ENCODE measurements at regions not wholly inside any gene's neighbourhood (a gene's known extent, or its start where the extent isn't known, plus 50 kb on each side); places are given as distances from the start of the nearest gene placed in this dataset.
"Not testable (repeated sequence)": the region's sequence is repeated elsewhere in the genome, so short reads cannot be mapped to it uniquely, and the experiment has no call there.

DNA sequence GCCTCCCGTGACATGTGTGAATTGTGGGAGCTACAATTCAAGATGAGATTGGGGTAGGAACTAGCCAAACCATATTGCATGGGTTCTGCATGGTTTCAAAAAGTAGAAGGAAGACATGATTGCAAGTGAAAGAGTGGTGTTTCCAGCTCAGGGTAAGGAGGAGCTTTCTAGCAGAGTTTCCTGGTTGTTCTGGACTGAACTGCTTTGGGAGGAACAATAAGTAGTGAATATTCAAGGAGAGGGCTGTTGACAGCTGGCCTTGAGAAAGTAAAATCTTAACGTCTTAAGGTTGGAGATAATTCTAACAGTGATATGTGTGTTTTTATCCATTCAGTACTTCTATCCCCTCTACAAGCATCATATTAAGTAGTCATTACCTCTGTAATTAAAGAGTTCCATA lies 62.2 kb upstream of the PRKG1 start:
- DNase-seq (ENCODE audit: extremely low spot score), result no peak
- ChIA-PET POLR2A (no interaction called here), CTCF (interaction anchor here (1.2 kb wide), 1 partner anchor 948 kb away, joined by 3 read pairs; no protein-coding TSS in a partner anchor)
- TF ChIP-seq, protein P1, sequence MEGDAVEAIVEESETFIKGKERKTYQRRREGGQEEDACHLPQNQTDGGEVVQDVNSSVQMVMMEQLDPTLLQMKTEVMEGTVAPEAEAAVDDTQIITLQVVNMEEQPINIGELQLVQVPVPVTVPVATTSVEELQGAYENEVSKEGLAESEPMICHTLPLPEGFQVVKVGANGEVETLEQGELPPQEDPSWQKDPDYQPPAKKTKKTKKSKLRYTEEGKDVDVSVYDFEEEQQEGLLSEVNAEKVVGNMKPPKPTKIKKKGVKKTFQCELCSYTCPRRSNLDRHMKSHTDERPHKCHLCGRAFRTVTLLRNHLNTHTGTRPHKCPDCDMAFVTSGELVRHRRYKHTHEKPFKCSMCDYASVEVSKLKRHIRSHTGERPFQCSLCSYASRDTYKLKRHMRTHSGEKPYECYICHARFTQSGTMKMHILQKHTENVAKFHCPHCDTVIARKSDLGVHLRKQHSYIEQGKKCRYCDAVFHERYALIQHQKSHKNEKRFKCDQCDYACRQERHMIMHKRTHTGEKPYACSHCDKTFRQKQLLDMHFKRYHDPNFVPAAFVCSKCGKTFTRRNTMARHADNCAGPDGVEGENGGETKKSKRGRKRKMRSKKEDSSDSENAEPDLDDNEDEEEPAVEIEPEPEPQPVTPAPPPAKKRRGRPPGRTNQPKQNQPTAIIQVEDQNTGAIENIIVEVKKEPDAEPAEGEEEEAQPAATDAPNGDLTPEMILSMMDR (IDR thresholded peaks at IDR 0.05; ENCODE audit: control extremely low read depth, extremely low read depth, low read depth, missing control alignments), result no peak

- DNase-seq (ENCODE audit: extremely low spot score), result no peak
- CTCF ChIA-PET, result no interaction called here
Observed at GRCh38 chr10:51014680-51015389, 59.5 kb upstream of the PRKG1 start.

GRCh38 chr10:51015390-51015754 lies 58.9 kb upstream of the PRKG1 start:
- CTCF ChIA-PET; DNase-seq (ENCODE audit: extremely low spot score); POLR2A ChIA-PET: not testable (repeated sequence)

More at GRCh38 chr10:51014680-51015389, 59.5 kb upstream of the PRKG1 start:
- POLR2A ChIA-PET, result no interaction called here
- TF ChIP-seq, protein P1 (IDR thresholded peaks at IDR 0.05; ENCODE audit: control extremely low read depth, extremely low read depth, low read depth, missing control alignments), result no peak

DNA sequence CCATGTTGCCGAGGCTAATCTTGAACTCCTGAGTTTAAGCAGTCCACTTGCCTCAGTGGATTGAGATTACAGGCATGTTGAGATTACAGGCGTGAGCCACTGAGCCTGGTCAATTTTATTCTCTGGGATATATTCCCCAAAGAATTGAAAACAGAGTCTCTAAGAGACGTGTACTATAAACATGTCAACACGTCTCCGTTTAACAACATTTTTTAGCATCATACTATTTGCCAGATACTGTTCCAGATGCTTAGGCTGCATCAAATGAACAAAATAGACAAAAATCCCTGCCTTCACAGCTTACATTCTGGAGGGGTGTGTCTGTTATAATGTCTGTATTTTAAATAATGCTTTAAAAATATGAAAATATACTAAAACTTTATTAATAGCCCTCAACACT lies 54.1 kb upstream of the PRKG1 start:
- TF ChIP-seq, protein P1 (IDR thresholded peaks at IDR 0.05; ENCODE audit: control extremely low read depth, extremely low read depth, low read depth, missing control alignments), result no peak
- no peak for DNase-seq (ENCODE audit: extremely low spot score)
- CTCF ChIA-PET, result interaction anchor here (1.0 kb wide), 1 partner anchor 9 kb away, joined by 4 read pairs; no protein-coding TSS in a partner anchor
- POLR2A ChIA-PET, result no interaction called here

DNA sequence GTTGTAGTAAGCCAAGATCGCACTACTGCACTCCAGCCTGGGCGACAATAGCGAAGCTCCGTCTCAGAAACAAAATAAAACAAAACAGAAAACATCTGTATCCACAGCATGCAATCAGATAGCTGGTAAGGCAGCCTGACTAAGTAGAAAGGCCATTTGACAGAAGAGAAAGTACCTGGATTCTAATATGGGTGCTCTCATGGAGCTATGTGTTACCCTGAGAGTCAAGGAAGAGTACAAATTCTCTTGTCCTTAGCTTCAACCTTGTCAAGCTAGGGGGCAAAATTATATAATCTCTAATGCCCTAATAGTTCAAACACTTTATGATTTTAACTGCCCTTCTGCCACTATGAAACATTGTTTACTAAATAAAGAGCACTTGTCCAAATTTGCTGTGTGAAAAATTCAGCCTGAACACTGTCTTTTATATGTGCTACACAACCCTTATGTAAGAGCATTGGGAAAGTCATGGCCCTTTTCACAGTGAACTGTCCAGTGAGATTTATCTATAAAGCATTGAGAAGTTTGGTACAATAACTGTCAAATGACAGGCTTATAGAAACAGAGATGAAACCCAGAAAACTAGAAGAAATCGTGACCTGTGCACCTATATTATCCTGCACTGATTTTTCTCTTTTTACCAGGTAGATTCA lies 51.2 kb upstream of the PRKG1 start:
- ChIA-PET CTCF (interaction anchor here (0.9 to 1.7 kb wide), 3 partner anchors 9 to 1194 kb away, joined by 3 to 6 read pairs (median 4); no protein-coding TSS in a partner anchor), POLR2A (no interaction called here)
- DNase-seq (ENCODE audit: extremely low spot score), result no peak
- TF ChIP-seq, protein P1 (IDR thresholded peaks at IDR 0.05; ENCODE audit: control extremely low read depth, extremely low read depth, low read depth, missing control alignments), result no peak

GRCh38 chr10:51023636-51024035 lies 50.7 kb upstream of the PRKG1 start:
- TF ChIP-seq, protein P1 (IDR thresholded peaks at IDR 0.05; ENCODE audit: control extremely low read depth, extremely low read depth, low read depth, missing control alignments), result no peak
- no peak for DNase-seq (ENCODE audit: extremely low spot score)
- ChIA-PET CTCF (interaction anchor here (0.9 to 1.0 kb wide), 3 partner anchors 13 to 1193 kb away, joined by 3 read pairs; no protein-coding TSS in a partner anchor), POLR2A (no interaction called here)
